IMR-90 (cell line): ENCODE measurements at regions not wholly inside any gene's neighbourhood (a gene's known extent, or its start where the extent isn't known, plus 50 kb on each side); places are given as distances from the start of the nearest gene placed in this dataset.

Experiments used
- BHLHE40 ChIP-seq: fragments of 150-350 bp; IDR thresholded peaks from 2 replicates; pipeline ENCODE4 v1.6.1; 2016; ENCODE audit warnings: mild to moderate bottlenecking, low read depth, low read length
- CHD1 ChIP-seq: IDR thresholded peaks from 2 replicates; pipeline ENCODE4 v1.6.1; 2012; ENCODE audit warnings: low read depth, low read length, improper control_type of control experiment
- TF ChIP-seq, protein P1 (sequence below): conservative IDR thresholded peaks from 2 replicates; pipeline ENCODE4 v1.5.1; 2012; ENCODE audit warnings: mild to moderate bottlenecking, low read depth, low read length, improper control_type of control experiment

DNA sequence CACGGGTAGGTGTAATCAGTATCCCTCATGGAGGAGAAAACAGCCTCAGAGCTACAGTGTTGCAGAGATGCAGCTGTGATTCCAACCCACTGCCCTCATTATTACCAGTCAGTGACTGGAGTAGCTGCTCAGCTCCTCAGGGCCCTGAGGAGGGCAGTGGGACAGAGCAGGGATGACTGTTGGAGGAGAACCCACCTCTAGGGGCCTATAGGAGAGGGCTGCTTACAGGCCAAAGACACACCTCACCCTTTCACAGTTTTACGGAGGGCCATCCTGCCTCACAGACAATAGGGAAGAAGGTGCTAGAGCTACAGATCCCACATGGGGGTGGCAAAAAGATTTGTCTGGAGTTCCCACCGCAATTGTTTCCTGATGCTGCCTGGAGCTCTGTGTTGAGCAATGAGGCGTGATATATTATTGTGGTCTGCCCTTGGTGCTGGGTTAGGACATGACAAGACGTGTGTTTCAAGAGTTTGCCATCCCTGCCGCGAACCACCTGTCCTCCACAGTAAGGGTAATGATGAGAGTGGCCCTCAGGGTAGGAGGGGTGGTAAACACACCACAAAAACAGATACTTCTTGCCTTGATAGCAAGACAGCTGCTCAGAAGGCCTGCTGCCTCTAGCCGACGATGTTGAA is 140.5 kb upstream of the TPM1 start:
- TF ChIP-seq BHLHE40, result no peak
- TF ChIP-seq CHD1, result no peak
- TF ChIP-seq, protein P1, sequence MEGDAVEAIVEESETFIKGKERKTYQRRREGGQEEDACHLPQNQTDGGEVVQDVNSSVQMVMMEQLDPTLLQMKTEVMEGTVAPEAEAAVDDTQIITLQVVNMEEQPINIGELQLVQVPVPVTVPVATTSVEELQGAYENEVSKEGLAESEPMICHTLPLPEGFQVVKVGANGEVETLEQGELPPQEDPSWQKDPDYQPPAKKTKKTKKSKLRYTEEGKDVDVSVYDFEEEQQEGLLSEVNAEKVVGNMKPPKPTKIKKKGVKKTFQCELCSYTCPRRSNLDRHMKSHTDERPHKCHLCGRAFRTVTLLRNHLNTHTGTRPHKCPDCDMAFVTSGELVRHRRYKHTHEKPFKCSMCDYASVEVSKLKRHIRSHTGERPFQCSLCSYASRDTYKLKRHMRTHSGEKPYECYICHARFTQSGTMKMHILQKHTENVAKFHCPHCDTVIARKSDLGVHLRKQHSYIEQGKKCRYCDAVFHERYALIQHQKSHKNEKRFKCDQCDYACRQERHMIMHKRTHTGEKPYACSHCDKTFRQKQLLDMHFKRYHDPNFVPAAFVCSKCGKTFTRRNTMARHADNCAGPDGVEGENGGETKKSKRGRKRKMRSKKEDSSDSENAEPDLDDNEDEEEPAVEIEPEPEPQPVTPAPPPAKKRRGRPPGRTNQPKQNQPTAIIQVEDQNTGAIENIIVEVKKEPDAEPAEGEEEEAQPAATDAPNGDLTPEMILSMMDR, result no peak
